Neural cell (in vitro differentiated cells): ENCODE measurements at regions not wholly inside any gene's neighbourhood (a gene's known extent, or its start where the extent isn't known, plus 50 kb on each side); places are given as distances from the start of the nearest gene placed in this dataset.

Experiments
- H2AFZ ChIP-seq: fragments of 200-600, 300-800 bp; sonication (generic), shearing (Covaris generic); 2 replicates; pipeline ENCODE4 v1.6.0; 2014; ENCODE audit warnings: low read depth, mild to moderate bottlenecking, antibody characterized with exemption, low read length, moderate library complexity
- H3F3A ChIP-seq: fragments of 200-600 bp; shearing (Covaris generic); 2 replicates; pipeline ENCODE4 v1.6.1; 2016; ENCODE audit warnings: mild to moderate bottlenecking, moderate library complexity, mixed read lengths, antibody characterized with exemption, low read length; ENCODE audit not compliant: insufficient read depth, poor library complexity, severe bottlenecking
- H3K27ac ChIP-seq: fragments of 200-600, 300-800 bp; sonication (generic), shearing (Covaris generic); 2 replicates; pipeline ENCODE4 v1.5.1; 2014; ENCODE audit warnings: mild to moderate bottlenecking, low read length, moderate library complexity
- H3K27me3 ChIP-seq: fragments of 300-800, 200-600 bp; sonication (generic), shearing (Covaris generic); 2 replicates; pipeline ENCODE4 v1.6.0; 2014; ENCODE audit warnings: mild to moderate bottlenecking, low read depth, low read length, moderate library complexity; ENCODE audit not compliant: insufficient read depth
- H3K36me3 ChIP-seq: fragments of 300-800, 200-600 bp; sonication (generic), shearing (Covaris generic); 2 replicates; pipeline ENCODE4 v1.5.1; 2014; ENCODE audit warnings: mild to moderate bottlenecking, antibody characterized with exemption, low read length, moderate library complexity; ENCODE audit not compliant: insufficient read depth
- H3K4me2 ChIP-seq: fragments of 300-800, 200-600 bp; sonication (generic), shearing (Covaris generic); 2 replicates; pipeline ENCODE4 v1.6.0; 2014; ENCODE audit warnings: mild to moderate bottlenecking, low read length
- H3K4me3 ChIP-seq: fragments of 300-800, 200-600 bp; sonication (generic), shearing (Covaris generic); 2 replicates; pipeline ENCODE4 v1.5.1; 2014; ENCODE audit warnings: mild to moderate bottlenecking, low read length, moderate library complexity
- H3K79me2 ChIP-seq: fragments of 200-600 bp; shearing (Covaris generic); replicated peaks from 2 replicates; pipeline ENCODE4 v1.6.0; 2014; ENCODE audit warnings: mild to moderate bottlenecking, low read length, moderate library complexity; ENCODE audit not compliant: insufficient read depth
- H3K9ac ChIP-seq: fragments of 300-800, 200-600 bp; sonication (generic), shearing (Covaris generic); 2 replicates; pipeline ENCODE4 v1.6.1; 2016; ENCODE audit warnings: mild to moderate bottlenecking, low read length, mixed read lengths
- H3K9me2 ChIP-seq: fragments of 200-600 bp; shearing (Covaris generic); 2 replicates; pipeline ENCODE4 v1.6.1; 2016; ENCODE audit warnings: mild to moderate bottlenecking, low read length, mixed read lengths; ENCODE audit not compliant: insufficient read depth
- H3K9me3 ChIP-seq: fragments of 200-600, 300-800 bp; sonication (generic), shearing (Covaris generic); 2 replicates; pipeline ENCODE4 v1.6.1; 2016; ENCODE audit warnings: mild to moderate bottlenecking, mixed run types, low read length, moderate library complexity, mixed read lengths
- H4K20me1 ChIP-seq: fragments of 200-600 bp; shearing (Covaris generic); 2 replicates; pipeline ENCODE4 v1.6.1; 2016; ENCODE audit warnings: mild to moderate bottlenecking, mixed run types; ENCODE audit not compliant: insufficient read depth
- EP300 ChIP-seq: fragments of 450-650 bp; conservative IDR thresholded peaks from 2 replicates; pipeline ENCODE4 v1.6.1; 2014; ENCODE audit warnings: antibody characterized with exemption, mild to moderate bottlenecking, moderate library complexity; ENCODE audit not compliant: poor library complexity, severe bottlenecking
- EZH2 ChIP-seq: fragments of 200-600, 300-800 bp; shearing (Covaris generic), sonication (generic); IDR thresholded peaks from 2 replicates; pipeline ENCODE4 v1.6.1; 2014; ENCODE audit warnings: antibody characterized with exemption, low read length, borderline replicate concordance, mild to moderate bottlenecking; ENCODE audit not compliant: insufficient read depth, poor library complexity, severe bottlenecking
- MXI1 ChIP-seq: fragments of 450-650 bp; conservative IDR thresholded peaks from 2 replicates; pipeline ENCODE4 v1.6.1; 2014; ENCODE audit warnings: antibody characterized with exemption, mild to moderate bottlenecking; ENCODE audit not compliant: poor library complexity, severe bottlenecking
- POLR2AphosphoS5 ChIP-seq: IDR thresholded peaks from 2 replicates; pipeline ENCODE4 v1.6.1; 2012
- RAD21 ChIP-seq: fragments of 450-650 bp; conservative IDR thresholded peaks from 2 replicates; pipeline ENCODE4 v1.6.1; 2014; ENCODE audit warnings: antibody characterized with exemption, mild to moderate bottlenecking, moderate library complexity
- REST ChIP-seq: IDR thresholded peaks from 2 replicates; pipeline ENCODE4 v1.6.1; 2012; ENCODE audit warnings: borderline replicate concordance
- SMC3 ChIP-seq: fragments of 450-650 bp; conservative IDR thresholded peaks from 2 replicates; pipeline ENCODE4 v1.6.1; 2014; ENCODE audit warnings: antibody characterized with exemption, mild to moderate bottlenecking, moderate library complexity; ENCODE audit not compliant: poor library complexity
- TAF1 ChIP-seq: IDR thresholded peaks from 2 replicates; pipeline ENCODE4 v1.6.1; 2012; ENCODE audit warnings: low read depth
- TF ChIP-seq, protein P1 (sequence below): fragments of 450-650 bp; IDR thresholded peaks from 2 replicates; pipeline ENCODE4 v1.5.1; 2014; ENCODE audit warnings: antibody characterized with exemption, mild to moderate bottlenecking, moderate library complexity; ENCODE audit not compliant: poor library complexity, severe bottlenecking

DNA sequence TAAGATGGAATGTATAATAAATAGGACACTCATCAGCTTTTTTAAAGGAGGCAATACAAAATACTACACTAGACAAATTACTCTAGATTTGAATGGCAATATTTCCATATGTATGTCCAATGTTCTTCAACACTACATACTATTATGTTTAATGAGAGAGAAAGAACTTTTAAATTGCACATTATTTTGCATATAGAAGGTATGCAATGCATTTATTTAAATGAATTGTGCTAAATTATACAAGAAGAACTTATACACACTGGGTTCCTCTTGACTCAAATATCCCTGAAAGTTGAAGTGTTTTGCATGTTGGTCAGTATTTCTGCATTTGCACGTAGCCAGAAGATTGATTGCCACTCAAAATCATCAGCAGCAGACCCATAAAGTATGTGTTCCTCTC, 839.6 kb downstream of the ADGRL2 start:
- Histone ChIP-seq H3K36me3 (no peaks in the 10 kb centered on the region), H3K27ac (no peak overlapping the region), H3K79me2 (no peaks in the 10 kb centered on the region), H3K4me3 (no peak overlapping the region), H2AFZ (no peak overlapping the region), H3F3A (no peaks in the 10 kb centered on the region), H3K9me2 (no peaks in the 10 kb centered on the region), H3K9me3 (no peaks in the 10 kb centered on the region), H3K9ac (no peak overlapping the region), H4K20me1 (no peaks in the 10 kb centered on the region), H3K27me3 (no peaks in the 10 kb centered on the region), H3K4me2 (no peak overlapping the region)
- no peak for TF ChIP-seq REST
- no peak for TF ChIP-seq MXI1
- TF ChIP-seq SMC3 = no peak
- TF ChIP-seq, protein P1, sequence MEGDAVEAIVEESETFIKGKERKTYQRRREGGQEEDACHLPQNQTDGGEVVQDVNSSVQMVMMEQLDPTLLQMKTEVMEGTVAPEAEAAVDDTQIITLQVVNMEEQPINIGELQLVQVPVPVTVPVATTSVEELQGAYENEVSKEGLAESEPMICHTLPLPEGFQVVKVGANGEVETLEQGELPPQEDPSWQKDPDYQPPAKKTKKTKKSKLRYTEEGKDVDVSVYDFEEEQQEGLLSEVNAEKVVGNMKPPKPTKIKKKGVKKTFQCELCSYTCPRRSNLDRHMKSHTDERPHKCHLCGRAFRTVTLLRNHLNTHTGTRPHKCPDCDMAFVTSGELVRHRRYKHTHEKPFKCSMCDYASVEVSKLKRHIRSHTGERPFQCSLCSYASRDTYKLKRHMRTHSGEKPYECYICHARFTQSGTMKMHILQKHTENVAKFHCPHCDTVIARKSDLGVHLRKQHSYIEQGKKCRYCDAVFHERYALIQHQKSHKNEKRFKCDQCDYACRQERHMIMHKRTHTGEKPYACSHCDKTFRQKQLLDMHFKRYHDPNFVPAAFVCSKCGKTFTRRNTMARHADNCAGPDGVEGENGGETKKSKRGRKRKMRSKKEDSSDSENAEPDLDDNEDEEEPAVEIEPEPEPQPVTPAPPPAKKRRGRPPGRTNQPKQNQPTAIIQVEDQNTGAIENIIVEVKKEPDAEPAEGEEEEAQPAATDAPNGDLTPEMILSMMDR = no peak
- no peak for TF ChIP-seq TAF1
- TF ChIP-seq EP300 = no peak
- TF ChIP-seq RAD21 = no peak
- no peak for TF ChIP-seq POLR2AphosphoS5
- TF ChIP-seq EZH2 = no peak

DNA sequence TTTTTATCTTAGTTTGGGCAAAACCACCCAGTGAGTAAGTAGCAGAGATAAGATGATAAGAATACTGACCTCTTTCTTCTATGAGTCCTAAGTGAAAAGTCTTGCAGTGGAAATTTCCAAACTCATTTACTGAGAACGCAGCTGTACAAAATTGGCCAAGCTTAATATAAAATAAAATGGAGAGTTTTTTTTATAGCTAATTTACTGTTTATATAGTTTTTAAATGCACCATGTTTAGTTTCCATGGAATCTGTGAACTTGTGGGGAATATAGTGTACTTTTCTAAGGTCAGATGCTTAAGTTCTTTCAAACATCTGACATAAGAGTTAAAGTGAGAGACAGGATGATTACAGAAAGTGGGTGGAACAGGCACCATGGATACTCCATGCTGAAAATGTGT, 833.5 kb downstream of the ADGRL2 start:
- H4K20me1 ChIP-seq = no peaks in the 10 kb centered on the region
- H3K27ac ChIP-seq = no peak overlapping the region
- no peak overlapping the region for H3K9ac ChIP-seq
- H3K9me2 ChIP-seq = no peaks in the 10 kb centered on the region
- no peaks in the 10 kb centered on the region for H3K36me3 ChIP-seq
- no peaks in the 10 kb centered on the region for H3K27me3 ChIP-seq
- no peaks in the 10 kb centered on the region for H3F3A ChIP-seq
- no peaks in the 10 kb centered on the region for H3K9me3 ChIP-seq
- H3K79me2 ChIP-seq = no peaks in the 10 kb centered on the region
- H3K4me2 ChIP-seq = no peak overlapping the region
- no peak overlapping the region for H2AFZ ChIP-seq
- H3K4me3 ChIP-seq = no peak overlapping the region
- TF ChIP-seq TAF1 (no peak), MXI1 (no peak), SMC3 (no peak), EZH2 (no peak), RAD21 (no peak), POLR2AphosphoS5 (no peak), EP300 (no peak), REST (no peak)
- TF ChIP-seq, protein P1 = no peak
